ENCODE measurements at regions not wholly inside any gene's neighbourhood (a gene's known extent, or its start where the extent isn't known, plus 50 kb on each side); places are given as distances from the start of the nearest gene placed in this dataset.

- peak; percentile 36 for TF ChIP-seq CTCF (IDR thresholded peaks at IDR 0.05; ENCODE audit: low read length)
- no peak for TF ChIP-seq EZH2 (IDR thresholded peaks at IDR 0.05; ENCODE audit: borderline replicate concordance, low read length)
Observed at GRCh38 chr12:24109381-24110039, 160.0 kb upstream of the SOX5 start.
